OCI-LY1 (cell line): ENCODE measurements at regions not wholly inside any gene's neighbourhood (a gene's known extent, or its start where the extent isn't known, plus 50 kb on each side); places are given as distances from the start of the nearest gene placed in this dataset.

Experiments used
- H2AFZ ChIP-seq: fragments of 200-600 bp; sonication (generic), shearing (Covaris generic); 2 replicates; pipeline ENCODE4 v1.6.0; 2014; ENCODE audit warnings: antibody characterized with exemption, mild to moderate bottlenecking, low read length
- H3F3A ChIP-seq: fragments of 200-600 bp; sonication (generic), shearing (Covaris generic); 2 replicates; pipeline ENCODE4 v1.6.0; 2014; ENCODE audit warnings: mild to moderate bottlenecking, antibody characterized with exemption, low read length, moderate library complexity; ENCODE audit not compliant: insufficient read depth
- H3K27ac ChIP-seq: fragments of 200-600 bp; sonication (generic); 2 replicates; pipeline ENCODE4 v1.5.1; 2014; ENCODE audit warnings: low read length, mixed run types, mild to moderate bottlenecking, low read depth; ENCODE audit not compliant: poor library complexity, severe bottlenecking
- H3K27me3 ChIP-seq: fragments of 200-600 bp; sonication (generic); 2 replicates; pipeline ENCODE4 v1.6.0; 2014; ENCODE audit warnings: antibody characterized with exemption, mild to moderate bottlenecking, low read length, moderate library complexity; ENCODE audit not compliant: insufficient read depth
- H3K36me3 ChIP-seq: fragments of 200-600 bp; sonication (generic); 2 replicates; pipeline ENCODE4 v1.6.1; 2014; ENCODE audit warnings: mild to moderate bottlenecking, antibody characterized with exemption, low read length, moderate library complexity, mixed read lengths; ENCODE audit not compliant: insufficient read depth
- H3K4me1 ChIP-seq: fragments of 200-600 bp; sonication (generic); 2 replicates; pipeline ENCODE4 v1.5.1; 2014; ENCODE audit warnings: mild to moderate bottlenecking, low read length, moderate library complexity; ENCODE audit not compliant: insufficient read depth, severe bottlenecking
- H3K4me2 ChIP-seq: fragments of 200-600 bp; sonication (generic), shearing (Covaris generic); 2 replicates; pipeline ENCODE4 v1.6.1; 2014; ENCODE audit warnings: low read length
- H3K4me3 ChIP-seq: fragments of 200-600 bp; sonication (generic); 2 replicates; pipeline ENCODE4 v1.5.1; 2014; ENCODE audit warnings: low read length, low read depth, mild to moderate bottlenecking, mixed read lengths; ENCODE audit not compliant: poor library complexity, severe bottlenecking
- H3K79me2 ChIP-seq: fragments of 200-600 bp; shearing (Covaris generic); 2 replicates; pipeline ENCODE4 v1.6.1; 2016; ENCODE audit warnings: mixed run types, low read length, mixed read lengths; ENCODE audit not compliant: insufficient read depth
- H3K9ac ChIP-seq: fragments of 200-600 bp; sonication (generic), shearing (Covaris generic); 2 replicates; pipeline ENCODE4 v1.6.1; 2014; ENCODE audit warnings: mild to moderate bottlenecking, low read length, mixed read lengths
- H3K9me2 ChIP-seq: fragments of 200-600 bp; sonication (generic), shearing (Covaris generic); 2 replicates; pipeline ENCODE4 v1.6.1; 2014; ENCODE audit warnings: low read depth, mild to moderate bottlenecking, low read length, mixed read lengths
- H3K9me3 ChIP-seq: fragments of 200-600 bp; shearing (Covaris generic); 2 replicates; pipeline ENCODE4 v1.6.1; 2014; ENCODE audit warnings: low read length, mixed read lengths
- H4K20me1 ChIP-seq: fragments of 200-600 bp; sonication (generic), shearing (Covaris generic); 2 replicates; pipeline ENCODE4 v1.6.0; 2016; ENCODE audit warnings: mild to moderate bottlenecking, low read length; ENCODE audit not compliant: insufficient read depth
- EZH2 ChIP-seq: fragments of 200-600 bp; sonication (generic), shearing (Covaris generic); IDR thresholded peaks from 2 replicates; pipeline ENCODE4 v1.8.0; 2017; ENCODE audit warnings: borderline replicate concordance, mixed run types, mild to moderate bottlenecking, antibody characterized with exemption, low read length, moderate library complexity, mixed read lengths
- TF ChIP-seq, protein P1 (sequence below): fragments of 200-600 bp; sonication (generic), shearing (Covaris generic); IDR thresholded peaks from 2 replicates; pipeline ENCODE4 v1.5.1; 2017; ENCODE audit warnings: mild to moderate bottlenecking, antibody characterized with exemption, low read length, moderate library complexity, mixed read lengths

- H3K27me3 ChIP-seq: no peaks in the 10 kb centered on the region
- H3F3A ChIP-seq: no peaks in the 10 kb centered on the region
- no peaks in the 10 kb centered on the region for H4K20me1 ChIP-seq
- H3K9me2 ChIP-seq: no peaks in the 10 kb centered on the region
- H3K9me3 ChIP-seq: no peaks in the 10 kb centered on the region
- H3K9ac ChIP-seq: no peak overlapping the region
- no peaks in the 10 kb centered on the region for H3K4me1 ChIP-seq
- H3K79me2 ChIP-seq: no peaks in the 10 kb centered on the region
- H3K27ac ChIP-seq: no peak overlapping the region
- no peak overlapping the region for H2AFZ ChIP-seq
- no peak overlapping the region for H3K4me2 ChIP-seq
- TF ChIP-seq, protein P1, sequence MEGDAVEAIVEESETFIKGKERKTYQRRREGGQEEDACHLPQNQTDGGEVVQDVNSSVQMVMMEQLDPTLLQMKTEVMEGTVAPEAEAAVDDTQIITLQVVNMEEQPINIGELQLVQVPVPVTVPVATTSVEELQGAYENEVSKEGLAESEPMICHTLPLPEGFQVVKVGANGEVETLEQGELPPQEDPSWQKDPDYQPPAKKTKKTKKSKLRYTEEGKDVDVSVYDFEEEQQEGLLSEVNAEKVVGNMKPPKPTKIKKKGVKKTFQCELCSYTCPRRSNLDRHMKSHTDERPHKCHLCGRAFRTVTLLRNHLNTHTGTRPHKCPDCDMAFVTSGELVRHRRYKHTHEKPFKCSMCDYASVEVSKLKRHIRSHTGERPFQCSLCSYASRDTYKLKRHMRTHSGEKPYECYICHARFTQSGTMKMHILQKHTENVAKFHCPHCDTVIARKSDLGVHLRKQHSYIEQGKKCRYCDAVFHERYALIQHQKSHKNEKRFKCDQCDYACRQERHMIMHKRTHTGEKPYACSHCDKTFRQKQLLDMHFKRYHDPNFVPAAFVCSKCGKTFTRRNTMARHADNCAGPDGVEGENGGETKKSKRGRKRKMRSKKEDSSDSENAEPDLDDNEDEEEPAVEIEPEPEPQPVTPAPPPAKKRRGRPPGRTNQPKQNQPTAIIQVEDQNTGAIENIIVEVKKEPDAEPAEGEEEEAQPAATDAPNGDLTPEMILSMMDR: no peak
- TF ChIP-seq EZH2: no peak
- no peaks in the 10 kb centered on the region for H3K36me3 ChIP-seq
- H3K4me3 ChIP-seq: no peak overlapping the region
Measured at GRCh38 chr18:27558388-27559155, 373.5 kb upstream of the CHST9 start.

DNA sequence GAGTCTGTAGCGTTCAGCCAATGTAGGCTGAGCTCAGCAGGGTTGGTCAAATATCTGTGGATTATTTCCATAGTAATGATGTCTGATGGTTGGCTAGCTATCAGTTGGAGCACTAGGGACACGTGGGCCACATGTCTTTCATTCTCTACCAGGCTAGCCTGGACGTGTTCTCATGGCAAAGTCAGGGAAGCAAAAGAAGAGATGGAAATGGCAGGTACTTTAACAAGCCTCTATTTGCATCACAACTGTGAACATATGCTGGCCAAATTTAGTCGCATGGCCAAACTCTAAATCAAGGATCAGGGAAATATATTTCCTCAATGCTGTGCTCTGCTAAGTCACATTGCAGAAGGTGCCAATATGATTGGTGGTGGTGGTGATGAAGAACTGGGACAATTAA is 371.6 kb upstream of the CHST9 start:
- H3K9me2 ChIP-seq: no peaks in the 10 kb centered on the region
- TF ChIP-seq EZH2: no peak
- TF ChIP-seq, protein P1: no peak
- no peak overlapping the region for H3K4me3 ChIP-seq
- H3K79me2 ChIP-seq: no peaks in the 10 kb centered on the region
- no peak overlapping the region for H2AFZ ChIP-seq
- no peaks in the 10 kb centered on the region for H3K36me3 ChIP-seq
- no peaks in the 10 kb centered on the region for H3F3A ChIP-seq
- H3K27ac ChIP-seq: no peak overlapping the region
- no peaks in the 10 kb centered on the region for H3K9me3 ChIP-seq
- H3K9ac ChIP-seq: no peak overlapping the region
- no peaks in the 10 kb centered on the region for H3K4me1 ChIP-seq
- H4K20me1 ChIP-seq: no peaks in the 10 kb centered on the region
- H3K4me2 ChIP-seq: no peak overlapping the region
- H3K27me3 ChIP-seq: no peaks in the 10 kb centered on the region

GRCh38 chr18:27549335-27550039 is 364.4 kb upstream of the CHST9 start:
- Histone ChIP-seq H3K27me3 (no peaks in the 10 kb centered on the region), H3K79me2 (no peaks in the 10 kb centered on the region), H3K4me3 (no peak overlapping the region), H4K20me1 (no peaks in the 10 kb centered on the region), H2AFZ (no peak overlapping the region), H3K4me1 (no peaks in the 10 kb centered on the region), H3F3A (no peaks in the 10 kb centered on the region), H3K9me2 (no peaks in the 10 kb centered on the region), H3K9ac (no peak overlapping the region), H3K4me2 (no peak overlapping the region), H3K36me3 (no peaks in the 10 kb centered on the region), H3K9me3 (no peaks in the 10 kb centered on the region), H3K27ac (no peak overlapping the region)
- TF ChIP-seq, protein P1: no peak
- TF ChIP-seq EZH2: no peak
